Activated T-helper 17 cell treated with anti-CD3 and anti-CD28 coated beads, Interleukin-2, amount 50 U/mL, for 72 hours (primary cell): ENCODE measurements at regions not wholly inside any gene's neighbourhood (a gene's known extent, or its start where the extent isn't known, plus 50 kb on each side); places are given as distances from the start of the nearest gene placed in this dataset.

Experiments
- ATAC-seq: fragments of 150-1000 bp; cut with Tn5 transposase; replicated peaks from 2 replicates; pipeline ENCODE4 v1.10.0; 2021; ENCODE audit warnings: mild to moderate bottlenecking, moderate library complexity
- H3K27ac Mint-ChIP-seq: one replicate; pipeline ENCODE4 v1.8.0; 2022; ENCODE audit warnings: mixed read lengths
- H3K27me3 Mint-ChIP-seq: one replicate; pipeline ENCODE4 v1.8.0; 2022; ENCODE audit warnings: mixed read lengths
- H3K36me3 Mint-ChIP-seq: one replicate; pipeline ENCODE4 v1.8.0; 2022; ENCODE audit warnings: low read depth, mild to moderate bottlenecking, mixed read lengths
- H3K4me1 Mint-ChIP-seq: one replicate; pipeline ENCODE4 v1.8.0; 2022; ENCODE audit warnings: mixed read lengths
- H3K4me3 Mint-ChIP-seq: one replicate; pipeline ENCODE4 v1.8.0; 2022; ENCODE audit warnings: mild to moderate bottlenecking, mixed read lengths
- H3K9me3 Mint-ChIP-seq: one replicate; pipeline ENCODE4 v1.8.0; 2022; ENCODE audit warnings: mixed read lengths

- H3K27ac Mint-ChIP-seq = no peak overlapping the region
- no peak overlapping the region for H3K4me3 Mint-ChIP-seq
- H3K4me1 Mint-ChIP-seq = no peaks in the 10 kb centered on the region
- no peaks in the 10 kb centered on the region for H3K36me3 Mint-ChIP-seq
- no peak for ATAC-seq
- no peaks in the 10 kb centered on the region for H3K27me3 Mint-ChIP-seq
- no peaks in the 10 kb centered on the region for H3K9me3 Mint-ChIP-seq
Measured at GRCh38 chr6:139654309-139654708, 279.9 kb upstream of the CITED2 start.

- no peaks in the 10 kb centered on the region for H3K9me3 Mint-ChIP-seq
- H3K4me3 Mint-ChIP-seq = no peak overlapping the region
- H3K36me3 Mint-ChIP-seq = no peaks in the 10 kb centered on the region
- no peaks in the 10 kb centered on the region for H3K27me3 Mint-ChIP-seq
- no peaks in the 10 kb centered on the region for H3K4me1 Mint-ChIP-seq
- no peak for ATAC-seq
- H3K27ac Mint-ChIP-seq = no peak overlapping the region
Measured at GRCh38 chr6:139653111-139653510, 278.7 kb upstream of the CITED2 start.

GRCh38 chr6:139650941-139651340 lies 276.5 kb upstream of the CITED2 start:
- H3K4me1 Mint-ChIP-seq = no peaks in the 10 kb centered on the region
- H3K9me3 Mint-ChIP-seq = no peaks in the 10 kb centered on the region
- ATAC-seq = no peak
- H3K4me3 Mint-ChIP-seq = no peak overlapping the region
- no peaks in the 10 kb centered on the region for H3K36me3 Mint-ChIP-seq
- H3K27me3 Mint-ChIP-seq = no peaks in the 10 kb centered on the region
- no peak overlapping the region for H3K27ac Mint-ChIP-seq

GRCh38 chr6:139649732-139650131 lies 275.3 kb upstream of the CITED2 start:
- H3K4me3 Mint-ChIP-seq = no peak overlapping the region
- no peak for ATAC-seq
- H3K27ac Mint-ChIP-seq = no peak overlapping the region
- no peaks in the 10 kb centered on the region for H3K36me3 Mint-ChIP-seq
- no peaks in the 10 kb centered on the region for H3K4me1 Mint-ChIP-seq
- no peaks in the 10 kb centered on the region for H3K9me3 Mint-ChIP-seq
- no peaks in the 10 kb centered on the region for H3K27me3 Mint-ChIP-seq

- H3K27me3 Mint-ChIP-seq = no peaks in the 10 kb centered on the region
- H3K9me3 Mint-ChIP-seq = no peaks in the 10 kb centered on the region
- H3K4me1 Mint-ChIP-seq = no peaks in the 10 kb centered on the region
- H3K27ac Mint-ChIP-seq = no peak overlapping the region
- ATAC-seq = no peak
- H3K36me3 Mint-ChIP-seq = no peaks in the 10 kb centered on the region
- H3K4me3 Mint-ChIP-seq = no peak overlapping the region
Measured at GRCh38 chr6:139649128-139649527, 274.7 kb upstream of the CITED2 start.

- H3K36me3 Mint-ChIP-seq = no peaks in the 10 kb centered on the region
- no peaks in the 10 kb centered on the region for H3K9me3 Mint-ChIP-seq
- H3K4me1 Mint-ChIP-seq = no peaks in the 10 kb centered on the region
Measured at GRCh38 chr6:139648430-139649000, 274.1 kb upstream of the CITED2 start.

GRCh38 chr6:139647841-139648240 lies 273.4 kb upstream of the CITED2 start:
- Mint-ChIP-seq H3K27me3 (no peaks in the 10 kb centered on the region), H3K9me3 (no peaks in the 10 kb centered on the region), H3K27ac (no peak overlapping the region), H3K4me1 (no peaks in the 10 kb centered on the region), H3K4me3 (no peak overlapping the region), H3K36me3 (no peaks in the 10 kb centered on the region)
- no peak for ATAC-seq

More at GRCh38 chr6:139648430-139649000, 274.1 kb upstream of the CITED2 start:
- no peaks in the 10 kb centered on the region for H3K27me3 Mint-ChIP-seq
- no peak for ATAC-seq
- no peak overlapping the region for H3K27ac Mint-ChIP-seq
- H3K4me3 Mint-ChIP-seq = no peak overlapping the region

- ATAC-seq = no peak
- Mint-ChIP-seq H3K4me1 (no peaks in the 10 kb centered on the region), H3K27me3 (no peaks in the 10 kb centered on the region), H3K9me3 (no peaks in the 10 kb centered on the region), H3K36me3 (no peaks in the 10 kb centered on the region), H3K4me3 (no peak overlapping the region), H3K27ac (no peak overlapping the region)
Measured at GRCh38 chr6:139647016-139647415, 272.6 kb upstream of the CITED2 start.

- no peaks in the 10 kb centered on the region for H3K36me3 Mint-ChIP-seq
- no peaks in the 10 kb centered on the region for H3K27me3 Mint-ChIP-seq
- H3K27ac Mint-ChIP-seq = no peak overlapping the region
- no peaks in the 10 kb centered on the region for H3K9me3 Mint-ChIP-seq
- peaks cover 4% of the 10 kb centered on the region for H3K4me1 Mint-ChIP-seq
- ATAC-seq = no peak
- no peak overlapping the region for H3K4me3 Mint-ChIP-seq
Measured at GRCh38 chr6:139644821-139645220, 270.4 kb upstream of the CITED2 start.

- Mint-ChIP-seq H3K4me1 (peaks cover 4% of the 10 kb centered on the region), H3K36me3 (no peaks in the 10 kb centered on the region), H3K27me3 (no peaks in the 10 kb centered on the region), H3K9me3 (no peaks in the 10 kb centered on the region), H3K27ac (no peak overlapping the region), H3K4me3 (no peak overlapping the region)
- ATAC-seq = no peak
Measured at GRCh38 chr6:139643986-139644385, 269.5 kb upstream of the CITED2 start.

- Mint-ChIP-seq H3K36me3 (no peaks in the 10 kb centered on the region), H3K4me1 (peaks cover 4% of the 10 kb centered on the region), H3K27me3 (no peaks in the 10 kb centered on the region), H3K9me3 (no peaks in the 10 kb centered on the region), H3K27ac (no peak overlapping the region), H3K4me3 (no peak overlapping the region)
- ATAC-seq = no peak
Measured at GRCh38 chr6:139642346-139642745, 267.9 kb upstream of the CITED2 start.

- no peaks in the 10 kb centered on the region for H3K9me3 Mint-ChIP-seq
- no peaks in the 10 kb centered on the region for H3K27me3 Mint-ChIP-seq
- H3K4me3 Mint-ChIP-seq = no peak overlapping the region
- H3K36me3 Mint-ChIP-seq = no peaks in the 10 kb centered on the region
- no peak for ATAC-seq
- H3K4me1 Mint-ChIP-seq = peaks cover 4% of the 10 kb centered on the region
- H3K27ac Mint-ChIP-seq = no peak overlapping the region
Measured at GRCh38 chr6:139641376-139641775, 266.9 kb upstream of the CITED2 start.

- H3K4me3 Mint-ChIP-seq = no peak overlapping the region
- no peak for ATAC-seq
- H3K27ac Mint-ChIP-seq = no peak overlapping the region
- peaks cover 4% of the 10 kb centered on the region for H3K4me1 Mint-ChIP-seq
- no peaks in the 10 kb centered on the region for H3K36me3 Mint-ChIP-seq
- no peaks in the 10 kb centered on the region for H3K9me3 Mint-ChIP-seq
- no peaks in the 10 kb centered on the region for H3K27me3 Mint-ChIP-seq
Measured at GRCh38 chr6:139640921-139641320, 266.5 kb upstream of the CITED2 start.

GRCh38 chr6:139640448-139640847 lies 266.0 kb upstream of the CITED2 start:
- H3K36me3 Mint-ChIP-seq = no peaks in the 10 kb centered on the region
- no peak overlapping the region for H3K4me3 Mint-ChIP-seq
- peaks cover 4% of the 10 kb centered on the region for H3K4me1 Mint-ChIP-seq
- no peaks in the 10 kb centered on the region for H3K9me3 Mint-ChIP-seq
- H3K27me3 Mint-ChIP-seq = no peaks in the 10 kb centered on the region
- no peak overlapping the region for H3K27ac Mint-ChIP-seq
- ATAC-seq = no peak

- no peaks in the 10 kb centered on the region for H3K36me3 Mint-ChIP-seq
- H3K27ac Mint-ChIP-seq = no peak overlapping the region
- no peaks in the 10 kb centered on the region for H3K27me3 Mint-ChIP-seq
- ATAC-seq = no peak
- no peaks in the 10 kb centered on the region for H3K9me3 Mint-ChIP-seq
- no peak overlapping the region for H3K4me3 Mint-ChIP-seq
- peaks cover 4% of the 10 kb centered on the region for H3K4me1 Mint-ChIP-seq
Measured at GRCh38 chr6:139639507-139639906, 265.1 kb upstream of the CITED2 start.
